GOT3 (cell line): ENCODE measurements at regions not wholly inside any gene's neighbourhood (a gene's known extent, or its start where the extent isn't known, plus 50 kb on each side); places are given as distances from the start of the nearest gene placed in this dataset.

Experiments used
- DNase-seq: peaks from one replicate; lab custom pipeline; 2025; ENCODE audit warnings: mixed read lengths; lab: John Stamatoyannopoulos, UW

- no peak for DNase-seq
These were observed 65.0 kb upstream of the POU2AF1 start for GRCh38 chr11:111444040-111444439.

- DNase-seq = no peak
These were observed 64.6 kb upstream of the POU2AF1 start for GRCh38 chr11:111443640-111444039.

GRCh38 chr11:111443032-111443431, 64.0 kb upstream of the POU2AF1 start:
- no peak for DNase-seq

GRCh38 chr11:111441443-111441842, 62.4 kb upstream of the POU2AF1 start:
- no peak for DNase-seq

- DNase-seq = no peak
These were observed 61.5 kb upstream of the POU2AF1 start for GRCh38 chr11:111440416-111441205.

GRCh38 chr11:111439901-111440300, 60.8 kb upstream of the POU2AF1 start:
- no peak for DNase-seq

GRCh38 chr11:111438846-111439520, 59.9 kb upstream of the POU2AF1 start:
- DNase-seq = no peak

GRCh38 chr11:111438168-111438567, 59.1 kb upstream of the POU2AF1 start:
- DNase-seq = no peak

- DNase-seq = no peak
These were observed 56.1 kb upstream of the POU2AF1 start for GRCh38 chr11:111435046-111435698.

GRCh38 chr11:111429066-111429506, 50.0 kb upstream of the POU2AF1 start:
- peak; percentile 8 for DNase-seq
